Osteocyte (in vitro differentiated cells): ENCODE measurements at regions not wholly inside any gene's neighbourhood (a gene's known extent, or its start where the extent isn't known, plus 50 kb on each side); places are given as distances from the start of the nearest gene placed in this dataset.

Experiments
- DNase-seq: peaks from one replicate; pipeline ENCODE4 v3.0.0; 2021; ENCODE audit warnings: mixed read lengths; ENCODE audit not compliant: unreplicated experiment; ENCODE audit errors: extremely low spot score
- H3K27ac Mint-ChIP-seq: one replicate; pipeline ENCODE4 v1.8.0; 2021; ENCODE audit warnings: mild to moderate bottlenecking, mixed read lengths; ENCODE audit not compliant: unreplicated experiment
- H3K27me3 Mint-ChIP-seq: one replicate; pipeline ENCODE4 v1.8.0; 2021; ENCODE audit warnings: mixed read lengths; ENCODE audit not compliant: unreplicated experiment
- H3K36me3 Mint-ChIP-seq: one replicate; pipeline ENCODE4 v1.8.0; 2021; ENCODE audit warnings: mixed read lengths; ENCODE audit not compliant: unreplicated experiment
- H3K4me1 Mint-ChIP-seq: one replicate; pipeline ENCODE4 v1.8.0; 2021; ENCODE audit warnings: mixed read lengths; ENCODE audit not compliant: unreplicated experiment
- H3K4me3 Mint-ChIP-seq: one replicate; pipeline ENCODE4 v1.8.0; 2021; ENCODE audit warnings: mild to moderate bottlenecking, moderate library complexity, mixed read lengths; ENCODE audit not compliant: unreplicated experiment
- H3K9me3 Mint-ChIP-seq: one replicate; pipeline ENCODE4 v1.8.0; 2021; ENCODE audit warnings: mixed read lengths; ENCODE audit not compliant: unreplicated experiment
- TF ChIP-seq, protein P1 (sequence below): fragments of 200-600 bp; sonication (generic); IDR thresholded peaks from 2 replicates; pipeline ENCODE4 v1.5.0; 2021; ENCODE audit warnings: antibody characterized with exemption, mild to moderate bottlenecking, moderate library complexity

DNA sequence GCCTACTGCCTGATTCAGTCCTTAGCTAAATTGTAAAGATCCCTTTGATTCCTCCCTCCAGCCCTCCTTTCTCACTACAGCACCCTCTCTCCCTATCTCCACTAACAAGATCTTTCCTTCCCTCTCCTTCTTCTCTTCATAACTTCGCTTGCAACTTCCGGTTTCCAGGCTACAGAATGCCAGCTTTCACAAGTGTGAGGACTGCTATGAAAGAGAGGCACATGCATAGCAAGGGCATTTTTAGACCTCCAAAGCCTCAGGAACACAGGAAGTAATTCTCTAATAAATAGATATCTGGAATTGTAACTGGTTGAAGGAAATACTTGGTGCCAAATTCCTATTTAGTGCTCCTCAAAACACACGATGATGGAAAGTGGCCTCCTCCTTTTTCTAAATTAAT, 196.7 kb downstream of the HLX start:
- Mint-ChIP-seq H3K27ac (no peak overlapping the region), H3K4me1 (no peaks in the 10 kb centered on the region), H3K9me3 (peaks cover 8% of the 10 kb centered on the region), H3K36me3 (no peaks in the 10 kb centered on the region), H3K4me3 (no peak overlapping the region), H3K27me3 (peaks cover 15% of the 10 kb centered on the region)
- DNase-seq = no peak
- TF ChIP-seq, protein P1, sequence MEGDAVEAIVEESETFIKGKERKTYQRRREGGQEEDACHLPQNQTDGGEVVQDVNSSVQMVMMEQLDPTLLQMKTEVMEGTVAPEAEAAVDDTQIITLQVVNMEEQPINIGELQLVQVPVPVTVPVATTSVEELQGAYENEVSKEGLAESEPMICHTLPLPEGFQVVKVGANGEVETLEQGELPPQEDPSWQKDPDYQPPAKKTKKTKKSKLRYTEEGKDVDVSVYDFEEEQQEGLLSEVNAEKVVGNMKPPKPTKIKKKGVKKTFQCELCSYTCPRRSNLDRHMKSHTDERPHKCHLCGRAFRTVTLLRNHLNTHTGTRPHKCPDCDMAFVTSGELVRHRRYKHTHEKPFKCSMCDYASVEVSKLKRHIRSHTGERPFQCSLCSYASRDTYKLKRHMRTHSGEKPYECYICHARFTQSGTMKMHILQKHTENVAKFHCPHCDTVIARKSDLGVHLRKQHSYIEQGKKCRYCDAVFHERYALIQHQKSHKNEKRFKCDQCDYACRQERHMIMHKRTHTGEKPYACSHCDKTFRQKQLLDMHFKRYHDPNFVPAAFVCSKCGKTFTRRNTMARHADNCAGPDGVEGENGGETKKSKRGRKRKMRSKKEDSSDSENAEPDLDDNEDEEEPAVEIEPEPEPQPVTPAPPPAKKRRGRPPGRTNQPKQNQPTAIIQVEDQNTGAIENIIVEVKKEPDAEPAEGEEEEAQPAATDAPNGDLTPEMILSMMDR = no peak

DNA sequence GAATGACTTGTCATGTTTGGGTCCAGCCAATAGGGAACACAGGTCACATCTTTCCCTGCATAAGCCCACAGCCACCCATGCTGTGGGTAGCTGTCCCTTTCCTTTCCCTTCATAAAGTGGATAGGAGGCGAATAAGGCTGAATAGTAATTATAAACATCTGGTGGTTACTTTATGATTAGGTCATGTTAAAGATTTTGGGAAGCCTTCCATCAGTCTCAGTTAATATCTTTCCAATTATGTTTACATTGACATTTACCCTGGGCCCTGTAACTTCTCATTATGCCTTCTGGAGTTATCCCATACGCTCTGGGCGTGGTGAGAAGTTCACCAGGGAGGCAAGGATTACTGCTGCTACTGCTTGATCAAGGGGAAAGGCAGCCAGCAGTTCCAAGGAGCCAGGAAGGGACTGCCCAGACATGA, 197.2 kb downstream of the HLX start:
- no peak for DNase-seq
- TF ChIP-seq, protein P1 = no peak
- peaks cover 14% of the 10 kb centered on the region for H3K27me3 Mint-ChIP-seq

DNA sequence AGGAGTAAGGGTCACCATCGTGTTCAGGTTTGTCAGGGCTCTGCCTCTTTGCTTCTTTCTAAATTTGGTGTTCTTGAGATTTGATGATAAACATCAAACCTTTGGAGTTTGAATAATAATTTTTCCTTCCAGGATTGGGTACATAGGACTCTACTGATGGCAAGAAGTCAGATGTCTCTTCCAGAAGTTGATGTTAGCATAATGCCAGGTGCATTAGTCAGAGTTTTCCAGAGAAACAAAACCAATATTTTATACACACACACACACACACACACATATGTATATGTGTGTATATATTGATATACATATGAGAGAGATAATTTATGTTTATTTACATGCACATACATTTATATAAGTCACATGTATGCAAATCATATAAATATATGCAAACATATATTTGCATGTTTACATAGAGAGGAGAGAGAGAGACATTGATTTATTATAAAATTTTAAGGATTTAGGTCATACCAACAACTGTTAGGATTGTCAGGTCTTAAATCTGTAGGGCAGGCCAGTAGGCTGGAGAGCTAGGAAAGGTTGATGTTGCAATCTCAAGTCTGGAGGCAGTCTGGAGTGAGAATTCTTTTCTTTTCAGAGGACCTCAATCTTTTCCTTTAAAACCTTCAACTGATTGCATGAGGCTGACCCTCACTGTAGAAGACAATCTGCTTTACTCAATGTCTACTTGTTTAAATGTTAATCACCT, 199.2 kb downstream of the HLX start:
- Mint-ChIP-seq H3K9me3 (peaks cover 8% of the 10 kb centered on the region), H3K4me1 (no peaks in the 10 kb centered on the region), H3K27me3 (peaks cover 6% of the 10 kb centered on the region), H3K27ac (no peak overlapping the region), H3K4me3 (no peak overlapping the region), H3K36me3 (no peaks in the 10 kb centered on the region)
- DNase-seq = no peak
- TF ChIP-seq, protein P1 = no peak

More for the DNA sequence above, 197.2 kb downstream of the HLX start:
- Mint-ChIP-seq H3K27ac (no peak overlapping the region), H3K36me3 (no peaks in the 10 kb centered on the region), H3K4me1 (no peaks in the 10 kb centered on the region), H3K9me3 (peaks cover 8% of the 10 kb centered on the region), H3K4me3 (no peak overlapping the region)

DNA sequence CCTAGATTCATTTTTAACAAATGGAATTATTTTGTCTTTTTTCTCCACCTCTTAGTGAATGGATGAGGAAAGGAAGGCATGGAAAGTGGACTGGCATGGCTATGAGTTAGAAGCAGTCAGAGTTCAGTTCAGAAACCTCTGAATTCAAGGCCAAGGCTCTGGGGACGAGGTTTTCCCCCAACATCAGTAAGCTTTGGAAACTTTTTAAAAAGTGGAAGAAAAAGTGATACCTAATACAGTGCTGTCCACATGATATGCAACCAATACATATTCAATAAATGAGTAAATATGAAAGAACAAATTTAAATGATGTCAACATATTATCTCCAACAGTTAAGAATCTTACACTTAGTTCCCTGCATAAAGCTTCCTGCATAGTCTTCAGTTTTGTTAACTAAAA, 204.7 kb downstream of the HLX start:
- Mint-ChIP-seq H3K27ac (no peak overlapping the region), H3K9me3 (peaks cover 8% of the 10 kb centered on the region), H3K4me3 (no peak overlapping the region), H3K4me1 (peaks cover 21% of the 10 kb centered on the region), H3K27me3 (peaks cover 3% of the 10 kb centered on the region), H3K36me3 (no peaks in the 10 kb centered on the region)
- TF ChIP-seq, protein P1 = no peak
- no peak for DNase-seq

DNA sequence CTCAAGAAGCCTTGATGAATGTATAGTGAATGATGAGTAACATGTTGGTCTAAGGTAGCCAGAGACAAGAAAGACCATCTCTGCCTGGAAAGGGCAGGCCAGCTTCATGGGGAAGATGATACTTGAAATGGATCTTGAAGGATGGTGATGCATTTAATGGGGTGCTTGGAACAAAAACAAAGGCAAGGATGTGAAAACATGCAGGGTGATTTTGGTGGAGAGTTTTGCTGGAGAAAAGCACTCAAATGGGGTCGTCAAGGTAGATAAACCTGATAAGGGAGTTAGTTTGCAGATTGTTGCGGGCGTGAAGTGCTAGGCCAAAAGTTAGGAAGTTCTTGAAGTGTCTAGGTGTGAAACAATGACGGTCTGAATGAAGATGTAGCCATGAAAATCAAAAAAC, 205.4 kb downstream of the HLX start:
- H3K9me3 Mint-ChIP-seq = peaks cover 8% of the 10 kb centered on the region
- no peak overlapping the region for H3K4me3 Mint-ChIP-seq
- H3K27me3 Mint-ChIP-seq = peaks cover 3% of the 10 kb centered on the region
- H3K4me1 Mint-ChIP-seq = peaks cover 28% of the 10 kb centered on the region
- no peak for DNase-seq
- H3K36me3 Mint-ChIP-seq = no peaks in the 10 kb centered on the region
- TF ChIP-seq, protein P1 = no peak
- H3K27ac Mint-ChIP-seq = no peak overlapping the region
